Activated CD4-positive, alpha-beta T cell treated with anti-CD3 and anti-CD28 coated beads, Interleukin-2, amount 10 ng/mL, durations not matched to agents 7 days and 5 days (primary cell): ENCODE measurements at regions not wholly inside any gene's neighbourhood (a gene's known extent, or its start where the extent isn't known, plus 50 kb on each side); places are given as distances from the start of the nearest gene placed in this dataset.
"Not testable (repeated sequence)": the region's sequence is repeated elsewhere in the genome, so short reads cannot be mapped to it uniquely, and the experiment has no call there.

ENCODE experiments used
- CTCF ChIA-PET: fragments of 350-600 bp; sonication (Branson Sonifier 250); formaldehyde crosslinking; loops from one replicate; lab custom pipeline; 2021; ENCODE audit warnings: antibody characterized with exemption; lab: Charles Lee
- POLR2A ChIA-PET: fragments of 350-600 bp; sonication (Branson Sonifier 250); formaldehyde crosslinking; loops from one replicate; lab custom pipeline; 2021; ENCODE audit warnings: antibody characterized with exemption; lab: Charles Lee
- DNase-seq: peaks from one replicate; pipeline ENCODE4 v3.0.0-alpha.2; 2020
- H3K27ac Mint-ChIP-seq: one replicate; pipeline ENCODE4 v1.8.0; 2021; ENCODE audit warnings: mild to moderate bottlenecking, moderate library complexity, mixed read lengths
- H3K27me3 Mint-ChIP-seq: one replicate; pipeline ENCODE4 v1.8.0; 2021; ENCODE audit warnings: mixed read lengths
- H3K36me3 Mint-ChIP-seq: one replicate; pipeline ENCODE4 v1.8.0; 2021; ENCODE audit warnings: low read depth, mixed read lengths
- H3K4me1 Mint-ChIP-seq: one replicate; pipeline ENCODE4 v1.8.0; 2021; ENCODE audit warnings: mixed read lengths
- H3K4me3 Mint-ChIP-seq: one replicate; pipeline ENCODE4 v1.8.0; 2021; ENCODE audit warnings: mild to moderate bottlenecking, moderate library complexity, mixed read lengths
- H3K9me3 Mint-ChIP-seq: one replicate; pipeline ENCODE4 v1.8.0; 2021; ENCODE audit warnings: mixed read lengths

DNA sequence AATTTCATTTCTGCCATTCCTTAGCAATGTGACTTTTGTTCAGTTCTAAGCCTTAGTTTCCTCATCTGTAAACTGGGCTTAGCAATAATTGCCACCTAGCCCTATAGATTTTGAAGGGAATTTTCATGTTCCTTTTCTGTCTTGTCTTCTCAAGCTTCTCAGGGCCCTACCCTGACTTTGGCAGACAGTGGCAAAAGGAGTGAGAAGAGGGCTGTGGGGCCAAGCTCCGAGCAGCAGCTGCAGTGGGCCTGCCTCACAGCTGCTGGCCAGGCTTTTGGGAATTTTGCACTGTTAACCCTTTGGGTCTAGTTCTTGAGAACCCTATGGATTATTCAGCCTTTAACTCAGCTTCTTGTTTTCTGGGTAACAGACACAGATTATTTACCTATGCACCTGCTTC, 67.6 kb upstream of the IGSF1 start:
- no peaks in the 10 kb centered on the region for H3K9me3 Mint-ChIP-seq
- no peaks in the 10 kb centered on the region for H3K27me3 Mint-ChIP-seq
- H3K27ac Mint-ChIP-seq, result no peak overlapping the region
- H3K4me1 Mint-ChIP-seq, result no peaks in the 10 kb centered on the region
- H3K4me3 Mint-ChIP-seq, result no peak overlapping the region
- POLR2A ChIA-PET, result no interaction called here
- H3K36me3 Mint-ChIP-seq, result no peaks in the 10 kb centered on the region
- no peak for DNase-seq
- CTCF ChIA-PET, result no interaction called here

DNA sequence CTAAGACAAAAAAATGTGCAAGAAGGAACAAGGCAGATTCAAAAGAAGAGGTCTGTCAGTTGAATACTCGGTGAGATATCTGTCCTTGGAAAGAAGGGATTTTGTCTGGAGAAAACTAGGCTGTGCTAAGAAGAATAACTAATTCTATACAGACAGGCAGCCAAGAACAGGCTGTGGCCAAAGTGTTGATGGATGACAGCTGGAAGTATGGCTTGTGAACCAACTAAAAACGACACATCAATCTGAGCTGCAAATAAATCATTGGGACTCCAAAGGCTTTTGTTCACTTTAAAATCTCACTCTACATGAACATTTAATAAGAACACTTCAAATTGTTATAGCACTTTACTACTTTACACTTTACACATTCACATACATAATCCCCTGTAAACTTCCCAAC, 70.5 kb upstream of the IGSF1 start:
- POLR2A ChIA-PET, result no interaction called here

DNA sequence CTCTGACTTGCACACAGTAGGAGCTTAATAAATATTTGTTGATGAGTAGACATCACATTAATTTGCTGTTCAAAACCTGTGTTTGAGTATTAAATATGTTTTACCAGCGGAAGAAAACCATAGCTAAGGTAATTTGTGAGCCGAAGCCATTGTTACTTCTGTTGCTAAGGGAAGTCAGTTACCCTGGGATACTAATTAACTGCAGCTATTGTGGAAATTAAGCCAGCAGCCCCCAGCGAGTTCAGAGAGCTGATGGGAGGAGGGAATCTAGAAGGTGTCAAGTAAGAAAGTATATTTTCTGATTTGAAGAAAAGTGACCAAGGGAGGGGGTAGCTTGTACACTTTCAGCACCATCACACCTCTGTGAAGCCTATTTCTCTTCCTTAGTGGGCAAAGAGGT, 76.7 kb upstream of the IGSF1 start:
- H3K4me1 Mint-ChIP-seq, result no peaks in the 10 kb centered on the region
- DNase-seq, result no peak
- H3K27ac Mint-ChIP-seq, result no peak overlapping the region
- no peaks in the 10 kb centered on the region for H3K36me3 Mint-ChIP-seq
- H3K9me3 Mint-ChIP-seq, result no peaks in the 10 kb centered on the region
- ChIA-PET POLR2A (no interaction called here), CTCF (no interaction called here)
- no peak overlapping the region for H3K4me3 Mint-ChIP-seq
- no peaks in the 10 kb centered on the region for H3K27me3 Mint-ChIP-seq

More for the DNA sequence above, 70.5 kb upstream of the IGSF1 start:
- H3K27ac Mint-ChIP-seq, result no peak overlapping the region
- no peaks in the 10 kb centered on the region for H3K27me3 Mint-ChIP-seq
- CTCF ChIA-PET, result no interaction called here
- no peaks in the 10 kb centered on the region for H3K9me3 Mint-ChIP-seq
- no peak overlapping the region for H3K4me3 Mint-ChIP-seq
- no peak for DNase-seq
- H3K4me1 Mint-ChIP-seq, result no peaks in the 10 kb centered on the region
- no peaks in the 10 kb centered on the region for H3K36me3 Mint-ChIP-seq

DNA sequence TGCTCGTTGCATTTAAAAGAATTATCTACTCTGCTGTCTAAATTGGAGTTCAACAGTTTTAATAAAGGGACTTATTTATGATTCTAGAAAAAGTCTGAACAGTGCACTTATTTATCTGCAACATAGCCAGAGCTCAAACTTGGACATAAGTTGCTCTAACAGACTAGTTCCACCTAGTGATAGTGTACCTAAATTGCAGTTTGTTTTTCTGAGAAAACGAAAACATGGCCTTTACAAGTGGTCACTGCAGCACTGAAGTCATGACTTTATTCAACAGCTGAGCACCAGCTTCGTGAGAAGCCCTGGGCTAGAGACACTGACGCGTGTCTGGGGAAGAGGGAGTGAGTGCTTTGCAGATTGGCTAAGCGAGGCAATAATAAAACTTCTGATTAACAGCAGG, 77.3 kb upstream of the IGSF1 start:
- Mint-ChIP-seq H3K4me3 (no peak overlapping the region), H3K9me3 (no peaks in the 10 kb centered on the region), H3K36me3 (no peaks in the 10 kb centered on the region), H3K4me1 (no peaks in the 10 kb centered on the region), H3K27me3 (no peaks in the 10 kb centered on the region), H3K27ac (no peak overlapping the region)
- POLR2A ChIA-PET, result no interaction called here
- CTCF ChIA-PET, result no interaction called here
- DNase-seq, result no peak

DNA sequence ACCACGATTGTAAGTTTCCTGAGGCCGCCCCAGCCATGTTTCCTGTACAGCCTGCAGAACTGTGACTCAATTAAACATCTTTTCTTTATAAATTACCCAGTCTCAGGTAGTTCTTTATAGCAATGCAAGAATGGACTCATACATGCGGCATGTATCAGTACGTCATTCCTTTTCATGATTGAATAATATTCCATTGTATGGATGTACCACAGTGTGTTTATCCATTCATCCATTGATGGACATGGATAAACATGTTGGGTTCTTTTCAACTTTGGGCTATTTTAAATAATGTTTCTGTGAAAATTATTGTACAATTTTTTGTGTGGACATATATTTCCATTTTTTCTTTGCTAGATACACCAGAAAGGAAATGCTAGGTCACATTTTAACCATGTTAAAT, 99.2 kb upstream of the IGSF1 start:
- Mint-ChIP-seq H3K4me1 (no peaks in the 10 kb centered on the region), H3K4me3 (no peak overlapping the region), H3K27ac (no peak overlapping the region), H3K27me3 (no peaks in the 10 kb centered on the region), H3K9me3 (peaks cover 2% of the 10 kb centered on the region), H3K36me3 (no peaks in the 10 kb centered on the region)
- DNase-seq, result no peak
- POLR2A ChIA-PET, result no interaction called here
- CTCF ChIA-PET, result no interaction called here

DNA sequence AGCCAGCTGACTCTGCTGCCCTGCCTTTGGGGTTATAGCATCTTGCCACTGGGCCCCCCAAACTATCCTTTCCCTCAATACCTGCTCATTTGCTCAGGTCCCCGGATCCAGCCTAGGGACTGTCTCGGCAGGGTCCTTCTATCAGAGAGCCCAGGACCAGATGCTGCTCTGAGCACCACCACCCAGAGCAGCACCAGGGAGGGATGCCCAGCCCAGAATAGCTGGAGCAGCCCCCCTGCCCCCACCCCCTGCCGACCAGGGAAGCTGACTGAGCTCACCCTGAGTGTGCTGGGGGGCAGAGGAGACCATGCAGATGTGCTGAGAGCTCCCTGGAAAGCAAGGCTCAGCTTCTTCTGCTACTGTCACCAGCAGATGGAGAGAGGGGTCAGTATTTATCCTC, 103.6 kb upstream of the IGSF1 start:
- POLR2A ChIA-PET, result no interaction called here
- no peaks in the 10 kb centered on the region for H3K36me3 Mint-ChIP-seq
- CTCF ChIA-PET, result no interaction called here
- H3K4me1 Mint-ChIP-seq, result no peaks in the 10 kb centered on the region
- no peak overlapping the region for H3K27ac Mint-ChIP-seq
- H3K27me3 Mint-ChIP-seq, result no peaks in the 10 kb centered on the region
- no peak overlapping the region for H3K4me3 Mint-ChIP-seq
- no peak for DNase-seq
- peaks cover 2% of the 10 kb centered on the region for H3K9me3 Mint-ChIP-seq

DNA sequence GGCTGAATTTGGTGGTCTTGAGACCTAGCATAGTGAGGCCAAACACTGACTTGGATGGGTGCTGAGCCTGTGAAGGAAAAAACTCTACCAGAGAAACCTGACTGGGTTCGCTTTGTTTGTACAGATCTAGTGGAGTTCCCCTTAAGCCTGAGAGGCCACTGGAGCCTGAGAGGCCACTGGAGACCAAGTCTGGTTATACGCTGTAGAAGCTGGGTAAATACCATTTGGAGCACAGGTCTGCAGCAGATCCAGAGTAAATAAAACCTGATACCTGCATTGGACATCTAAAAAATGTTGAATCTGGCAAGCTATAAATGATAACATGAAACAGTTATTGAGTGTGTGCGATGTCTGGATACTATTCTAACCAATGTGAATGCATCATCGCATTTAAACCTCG, 104.3 kb upstream of the IGSF1 start:
- H3K4me3 Mint-ChIP-seq, result no peak overlapping the region
- ChIA-PET CTCF (no interaction called here), POLR2A (no interaction called here)
- no peaks in the 10 kb centered on the region for H3K9me3 Mint-ChIP-seq
- no peaks in the 10 kb centered on the region for H3K36me3 Mint-ChIP-seq
- DNase-seq, result no peak
- no peak overlapping the region for H3K27ac Mint-ChIP-seq
- H3K4me1 Mint-ChIP-seq, result no peaks in the 10 kb centered on the region
- no peaks in the 10 kb centered on the region for H3K27me3 Mint-ChIP-seq

DNA sequence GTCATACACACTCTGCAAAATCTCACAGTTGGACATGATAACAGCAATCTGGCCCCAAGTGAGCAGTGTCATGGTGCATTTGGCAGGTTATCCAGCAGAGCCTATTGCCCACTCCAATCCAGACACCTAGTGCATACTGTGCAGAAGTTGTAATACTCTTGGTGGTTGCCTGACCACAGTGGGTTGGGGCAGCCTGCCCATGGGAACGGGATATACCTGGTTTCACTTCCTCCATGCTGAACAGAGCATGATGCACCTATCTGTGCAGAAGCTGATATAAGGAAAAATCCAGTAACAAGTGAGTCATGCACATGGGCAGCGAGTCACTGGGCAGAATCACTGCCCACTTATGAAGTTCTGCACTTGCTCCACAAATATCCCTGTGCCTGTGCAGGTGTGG, 105.3 kb upstream of the IGSF1 start:
- Mint-ChIP-seq H3K27me3 (no peaks in the 10 kb centered on the region), H3K4me3 (no peak overlapping the region), H3K4me1 (no peaks in the 10 kb centered on the region), H3K36me3 (no peaks in the 10 kb centered on the region), H3K9me3 (no peaks in the 10 kb centered on the region), H3K27ac (no peak overlapping the region)
- ChIA-PET POLR2A (no interaction called here), CTCF (no interaction called here)
- DNase-seq, result no peak

DNA sequence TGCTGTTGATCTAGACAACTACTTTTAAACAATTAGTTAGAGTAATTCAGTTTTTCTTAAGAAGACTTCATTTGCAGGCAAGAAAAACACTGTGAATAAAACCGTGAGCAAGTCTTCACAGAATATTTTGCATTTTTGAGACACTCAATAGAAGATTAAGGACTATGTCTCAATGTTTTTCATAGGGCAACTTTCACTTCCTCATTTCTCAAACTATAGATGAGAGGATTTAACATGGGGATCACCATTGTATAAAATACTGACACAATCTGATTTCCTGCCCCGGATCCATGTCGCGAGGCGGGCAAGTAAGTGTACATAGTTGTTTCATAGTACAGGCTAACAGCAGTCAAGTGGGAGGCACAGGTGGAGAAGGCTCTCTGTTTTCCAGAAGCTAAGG, 108.8 kb upstream of the IGSF1 start:
- no peaks in the 10 kb centered on the region for H3K9me3 Mint-ChIP-seq
- no peaks in the 10 kb centered on the region for H3K27me3 Mint-ChIP-seq
- CTCF ChIA-PET, result no interaction called here
- no peaks in the 10 kb centered on the region for H3K36me3 Mint-ChIP-seq
- H3K4me1 Mint-ChIP-seq, result no peaks in the 10 kb centered on the region
- H3K4me3 Mint-ChIP-seq, result no peak overlapping the region
- no peak overlapping the region for H3K27ac Mint-ChIP-seq
- POLR2A ChIA-PET, result no interaction called here
- no peak for DNase-seq

DNA sequence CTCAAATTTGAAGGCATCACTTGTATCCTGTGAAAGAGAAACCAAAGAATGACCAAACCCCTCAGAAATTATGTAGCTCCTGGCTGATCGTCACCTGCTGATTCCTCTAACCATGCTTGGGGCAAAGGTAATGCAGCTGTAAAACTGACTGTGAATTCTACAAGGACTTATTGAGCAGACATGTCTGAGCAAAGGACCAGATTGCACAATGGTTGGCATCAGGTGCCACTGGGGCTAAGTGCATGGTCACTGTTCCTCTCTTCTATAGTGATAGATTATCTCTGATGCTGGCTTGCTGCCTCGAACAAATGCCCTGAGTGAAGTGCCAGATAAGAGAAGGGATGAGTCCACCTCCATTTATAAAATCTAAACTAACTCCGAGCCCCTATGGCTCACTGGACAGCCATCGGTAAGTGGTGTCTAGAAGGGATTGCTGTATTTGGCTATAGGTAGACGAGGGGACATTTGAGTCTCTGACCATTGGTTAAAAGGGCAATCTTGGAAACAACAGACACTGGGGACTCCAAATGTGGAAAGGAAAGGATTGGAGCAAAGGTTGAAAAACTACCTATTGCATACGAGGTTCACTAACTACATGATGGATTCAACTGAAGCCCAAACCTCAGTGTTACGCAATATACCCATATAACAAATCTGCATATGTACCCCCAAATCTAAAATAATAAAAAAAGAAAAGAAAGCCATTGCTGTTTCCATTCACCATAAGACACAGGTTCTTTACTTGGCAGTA, 110.7 kb upstream of the IGSF1 start:
- H3K4me3 Mint-ChIP-seq, result no peak overlapping the region
- ChIA-PET CTCF (no interaction called here), POLR2A (no interaction called here)
- DNase-seq, result no peak
- H3K27ac Mint-ChIP-seq, result no peak overlapping the region
- no peaks in the 10 kb centered on the region for H3K27me3 Mint-ChIP-seq
- H3K4me1 Mint-ChIP-seq, result no peaks in the 10 kb centered on the region
- H3K9me3 Mint-ChIP-seq, result no peaks in the 10 kb centered on the region
- H3K36me3 Mint-ChIP-seq, result no peaks in the 10 kb centered on the region

DNA sequence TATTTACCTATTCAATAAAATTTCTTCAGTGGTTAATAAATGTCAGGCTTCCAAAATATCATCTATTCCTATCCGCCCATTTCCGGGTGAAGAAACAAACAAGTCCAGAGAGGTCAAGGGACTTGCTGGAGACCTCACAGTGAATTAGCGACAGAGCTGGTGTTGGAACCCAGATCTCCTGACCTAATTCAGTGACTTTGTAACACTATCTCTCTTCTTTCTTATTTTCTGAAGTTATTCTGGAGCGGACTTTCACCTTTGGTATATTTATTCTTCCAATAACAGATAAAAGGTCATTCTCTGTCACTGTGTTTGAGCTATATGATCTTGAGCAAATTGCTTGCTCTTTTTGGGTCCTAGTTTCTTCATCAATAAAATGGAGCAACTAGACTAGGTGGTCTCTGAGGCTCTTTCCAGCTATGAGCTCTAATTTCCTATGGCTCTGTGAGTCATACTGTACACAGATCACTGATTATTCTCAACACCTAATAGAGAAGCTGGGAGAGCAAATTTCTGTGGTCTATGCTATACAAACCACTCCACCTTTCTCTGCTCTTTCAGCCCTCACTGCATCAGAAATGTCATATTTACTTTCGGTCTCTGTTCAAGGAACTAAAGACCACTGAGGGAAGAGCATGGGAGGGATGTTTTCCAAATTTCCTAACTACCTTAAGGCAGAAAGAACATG, 113.2 kb upstream of the IGSF1 start:
- no peak for DNase-seq
- ChIA-PET POLR2A (no interaction called here), CTCF (interaction anchor here (0.6 kb wide), 1 partner anchor 764 kb away, joined by 3 read pairs; no protein-coding TSS in a partner anchor)
- Mint-ChIP-seq H3K27me3 (no peaks in the 10 kb centered on the region), H3K4me3 (no peak overlapping the region), H3K9me3 (no peaks in the 10 kb centered on the region), H3K36me3 (no peaks in the 10 kb centered on the region), H3K27ac (no peak overlapping the region), H3K4me1 (no peaks in the 10 kb centered on the region)

DNA sequence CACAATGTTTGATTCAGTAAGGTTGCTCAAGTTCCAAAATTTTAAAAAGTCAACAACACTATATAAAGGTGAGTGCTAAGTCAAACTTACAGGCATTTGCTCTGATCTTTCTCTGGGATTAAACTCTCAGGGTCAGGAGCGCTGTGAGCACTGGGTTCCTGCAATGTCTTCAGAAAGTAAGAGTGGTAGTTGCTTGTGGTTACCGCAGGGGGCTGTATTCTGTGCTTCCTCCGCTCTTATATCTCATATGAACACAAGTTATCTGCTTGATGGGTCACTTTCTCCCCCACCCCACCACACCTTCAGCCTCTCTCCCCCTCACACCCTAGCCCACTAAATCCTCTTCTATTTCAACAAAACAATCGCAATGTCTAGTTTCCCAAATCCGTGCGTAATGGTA, 116.4 kb upstream of the IGSF1 start:
- ChIA-PET POLR2A (no interaction called here), CTCF (no interaction called here)
- Mint-ChIP-seq H3K27ac (no peak overlapping the region), H3K27me3 (no peaks in the 10 kb centered on the region), H3K9me3 (no peaks in the 10 kb centered on the region), H3K4me3 (no peak overlapping the region), H3K36me3 (no peaks in the 10 kb centered on the region), H3K4me1 (no peaks in the 10 kb centered on the region)
- no peak for DNase-seq

DNA sequence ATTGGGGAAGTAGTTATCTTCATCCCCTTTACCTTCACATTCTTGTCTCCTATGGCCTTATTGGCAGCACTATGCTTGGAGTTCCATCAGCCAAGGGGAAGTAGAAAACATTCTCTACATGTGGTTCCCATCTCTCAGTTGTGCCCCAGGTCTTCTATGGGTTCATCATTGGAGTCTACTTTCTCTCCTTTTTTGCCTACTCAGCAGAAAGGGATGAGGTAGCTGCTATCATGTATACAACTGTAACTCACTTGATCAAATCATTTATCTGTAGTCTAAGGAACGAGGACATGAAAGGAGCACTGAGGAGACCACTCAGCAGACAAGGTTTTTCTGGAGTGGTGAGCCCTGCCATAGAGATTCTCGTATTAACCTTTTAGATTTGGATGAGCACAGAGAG, 119.0 kb upstream of the OR13H1 start:
- Mint-ChIP-seq H3K27me3 (no peaks in the 10 kb centered on the region), H3K4me1 (no peaks in the 10 kb centered on the region), H3K9me3 (no peaks in the 10 kb centered on the region), H3K36me3 (no peaks in the 10 kb centered on the region), H3K27ac (no peak overlapping the region), H3K4me3 (no peak overlapping the region)
- POLR2A ChIA-PET, result no interaction called here
- CTCF ChIA-PET, result no interaction called here
- DNase-seq, result no peak

DNA sequence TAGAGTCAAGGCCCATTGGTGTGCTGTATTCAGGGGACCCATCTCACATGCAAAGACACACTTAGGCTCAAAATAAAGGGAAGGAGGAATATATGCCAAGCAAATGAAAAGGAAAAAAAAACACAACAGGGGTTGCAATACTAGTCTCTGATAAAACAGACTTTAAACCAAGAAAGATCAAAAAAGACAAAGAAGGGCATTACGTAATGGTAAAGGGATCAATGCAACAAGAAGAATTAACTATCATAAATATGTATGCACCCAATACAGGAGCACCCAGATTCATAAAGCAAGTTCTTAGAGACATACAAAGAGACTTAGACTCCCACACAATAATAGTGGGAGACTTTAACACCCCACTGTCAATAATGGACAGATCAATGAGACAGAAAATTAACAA, 113.4 kb upstream of the OR13H1 start:
- H3K36me3 Mint-ChIP-seq, CTCF ChIA-PET, H3K9me3 Mint-ChIP-seq, H3K27ac Mint-ChIP-seq, DNase-seq, H3K27me3 Mint-ChIP-seq, H3K4me1 Mint-ChIP-seq, POLR2A ChIA-PET, H3K4me3 Mint-ChIP-seq: not testable (repeated sequence)
